ENCODE measurements at regions not wholly inside any gene's neighbourhood (a gene's known extent, or its start where the extent isn't known, plus 50 kb on each side); places are given as distances from the start of the nearest gene placed in this dataset.

- no peak for DNase-seq
- Histone ChIP-seq H3K36me3 (no peaks in the 10 kb centered on the region), H3K4me3 (no peak overlapping the region), H3K9me3 (no peaks in the 10 kb centered on the region), H3K4me1 (no peaks in the 10 kb centered on the region), H3K27me3 (replicated peaks in 1 of 7) (no peaks in the 10 kb centered on the region), H3K27ac (no peak overlapping the region)
- intact Hi-C loops (cut with DNase I; ENCODE audit: low total_unique reads) = no loop called here
- WGBS, 5 donors = 59 to 83% (median 68%) methylated on average over 3 of the region's 3 CpGs
- TF ChIP-seq CTCF (IDR thresholded peaks at IDR 0.05 in 8 of 11, conservative IDR thresholded peaks at IDR 0.05 in 3 of 11) = no peak
- no peak for TF ChIP-seq POLR2AphosphoS5 (IDR thresholded peaks at IDR 0.05)
Measured at GRCh38 chr16:52254746-52255145, 292.2 kb downstream of the TOX3 start.

GRCh38 chr16:52252680-52253079, 294.3 kb downstream of the TOX3 start:
- Histone ChIP-seq H3K27me3 (replicated peaks in 1 of 7) (no peaks in the 10 kb centered on the region), H3K27ac (no peak overlapping the region), H3K36me3 (no peaks in the 10 kb centered on the region), H3K4me3 (no peak overlapping the region), H3K9me3 (peaks cover 2 to 9% (median 9%) of the 10 kb centered on the region in 8 donors), H3K4me1 (no peaks in the 10 kb centered on the region)
- 80 to 89% (median 84%) methylated on average over 2 of the region's 2 CpGs for WGBS, 5 donors
- no peak for DNase-seq
- intact Hi-C loops (cut with DNase I; ENCODE audit: low total_unique reads) = no loop called here
- TF ChIP-seq CTCF (IDR thresholded peaks at IDR 0.05 in 8 of 11, conservative IDR thresholded peaks at IDR 0.05 in 3 of 11) = no peak
- TF ChIP-seq POLR2AphosphoS5 (IDR thresholded peaks at IDR 0.05) = no peak
- no peak for TF ChIP-seq POLR2A (IDR thresholded peaks at IDR 0.05)

- WGBS, 5 donors = 43 to 57% (median 51%) methylated on average over 4 of the region's 4 CpGs
- Histone ChIP-seq H3K27me3 (replicated peaks in 1 of 7) (no peaks in the 10 kb centered on the region), H3K4me1 (no peaks in the 10 kb centered on the region), H3K4me3 (no peak overlapping the region), H3K27ac (no peak overlapping the region), H3K9me3 (peaks cover 5 to 21% (median 21%) of the 10 kb centered on the region in 8 donors), H3K36me3 (no peaks in the 10 kb centered on the region)
- TF ChIP-seq CTCF (IDR thresholded peaks at IDR 0.05 in 8 of 11, conservative IDR thresholded peaks at IDR 0.05 in 3 of 11) (no peak), POLR2AphosphoS5 (IDR thresholded peaks at IDR 0.05) (no peak), POLR2A (IDR thresholded peaks at IDR 0.05) (no peak)
- intact Hi-C loops (cut with DNase I; ENCODE audit: low total_unique reads) = no loop called here
- no peak for DNase-seq
Measured at GRCh38 chr16:52251495-52251894, 295.4 kb downstream of the TOX3 start.

- TF ChIP-seq POLR2A (IDR thresholded peaks at IDR 0.05) = no peak
- TF ChIP-seq POLR2AphosphoS5 (IDR thresholded peaks at IDR 0.05) = no peak
- TF ChIP-seq CTCF (IDR thresholded peaks at IDR 0.05 in 8 of 11, conservative IDR thresholded peaks at IDR 0.05 in 3 of 11) = no peak
- Histone ChIP-seq H3K9me3 (peaks cover 5 to 36% (median 30%) of the 10 kb centered on the region in 8 donors), H3K36me3 (no peaks in the 10 kb centered on the region), H3K27ac (no peak overlapping the region), H3K27me3 (replicated peaks in 1 of 7) (no peaks in the 10 kb centered on the region), H3K4me3 (no peak overlapping the region), H3K4me1 (no peaks in the 10 kb centered on the region)
- 80 to 95% (median 89%) methylated on average over 3 of the region's 3 CpGs for WGBS, 5 donors
- intact Hi-C loops (cut with DNase I; ENCODE audit: low total_unique reads) = no loop called here
- DNase-seq = no peak
Measured at GRCh38 chr16:52247737-52248136, 299.2 kb downstream of the TOX3 start.
